ENCODE measurements at regions not wholly inside any gene's neighbourhood (a gene's known extent, or its start where the extent isn't known, plus 50 kb on each side); places are given as distances from the start of the nearest gene placed in this dataset.
A peak's percentile ranks its signal among the peaks of the same experiment; 100 is the strongest.
"Not testable (repeated sequence)": the region's sequence is repeated elsewhere in the genome, so short reads cannot be mapped to it uniquely, and the experiment has no call there.

- no peak for DNase-seq (ENCODE audit: low read depth in 4 of 4, low spot score in 3 of 4)
Measured at GRCh38 chr1:189929501-189930099, 548.1 kb downstream of the BRINP3 start.

GRCh38 chr1:189936861-189937260, 540.8 kb downstream of the BRINP3 start:
- no peak for DNase-seq (ENCODE audit: low read depth in 4 of 4, low spot score in 3 of 4)

GRCh38 chr1:189939967-189940366, 537.7 kb downstream of the BRINP3 start:
- no peak for DNase-seq (ENCODE audit: low read depth in 4 of 4, low spot score in 3 of 4)

DNA sequence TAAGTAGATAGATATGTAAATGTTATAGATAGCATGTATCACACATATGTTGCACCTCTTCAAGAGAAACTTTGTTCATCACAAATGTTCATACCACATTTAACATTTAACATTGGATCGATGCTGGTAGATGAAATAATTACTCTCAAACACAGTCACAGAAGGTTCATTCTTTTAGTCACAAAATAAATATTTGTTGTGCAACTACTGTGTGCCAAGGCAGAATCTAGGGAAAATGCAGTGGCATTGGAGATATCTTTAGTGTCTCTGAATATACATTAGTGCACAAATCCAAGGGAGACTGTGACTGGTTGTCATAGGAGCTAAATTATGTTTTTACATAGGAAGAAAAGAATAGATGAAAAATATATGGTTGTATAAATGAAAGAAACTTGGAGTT, 535.7 kb downstream of the BRINP3 start:
- no peak for DNase-seq (ENCODE audit: low read depth in 4 of 4, low spot score in 3 of 4)

- no peak for DNase-seq (ENCODE audit: low read depth in 4 of 4, low spot score in 3 of 4)
Measured at GRCh38 chr1:189958756-189959155, 518.9 kb downstream of the BRINP3 start.

DNA sequence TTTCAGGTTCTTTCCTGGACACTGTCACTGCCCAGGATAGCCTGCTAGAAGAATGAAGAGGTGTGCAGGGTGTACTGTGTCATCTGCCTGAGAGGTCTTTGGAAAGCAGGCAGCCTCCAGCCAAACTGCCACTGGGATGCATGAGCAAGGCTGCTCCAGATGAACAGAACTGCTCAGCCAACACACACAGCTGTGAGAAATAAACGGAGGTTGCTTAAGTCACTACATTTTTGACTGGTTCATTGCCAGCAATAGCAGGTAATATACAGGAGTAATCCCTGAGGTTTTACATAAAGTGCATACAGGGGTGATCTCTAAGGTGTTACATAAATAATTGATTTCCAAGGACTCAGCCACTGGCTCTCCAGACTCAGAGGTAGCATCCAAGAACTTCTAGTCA, 516.9 kb downstream of the BRINP3 start:
- DNase-seq (ENCODE audit: low read depth in 4 of 4, low spot score in 3 of 4) = no peak

- no peak for DNase-seq (ENCODE audit: low read depth in 4 of 4, low spot score in 3 of 4)
Measured at GRCh38 chr1:189962181-189962580, 515.5 kb downstream of the BRINP3 start.

DNA sequence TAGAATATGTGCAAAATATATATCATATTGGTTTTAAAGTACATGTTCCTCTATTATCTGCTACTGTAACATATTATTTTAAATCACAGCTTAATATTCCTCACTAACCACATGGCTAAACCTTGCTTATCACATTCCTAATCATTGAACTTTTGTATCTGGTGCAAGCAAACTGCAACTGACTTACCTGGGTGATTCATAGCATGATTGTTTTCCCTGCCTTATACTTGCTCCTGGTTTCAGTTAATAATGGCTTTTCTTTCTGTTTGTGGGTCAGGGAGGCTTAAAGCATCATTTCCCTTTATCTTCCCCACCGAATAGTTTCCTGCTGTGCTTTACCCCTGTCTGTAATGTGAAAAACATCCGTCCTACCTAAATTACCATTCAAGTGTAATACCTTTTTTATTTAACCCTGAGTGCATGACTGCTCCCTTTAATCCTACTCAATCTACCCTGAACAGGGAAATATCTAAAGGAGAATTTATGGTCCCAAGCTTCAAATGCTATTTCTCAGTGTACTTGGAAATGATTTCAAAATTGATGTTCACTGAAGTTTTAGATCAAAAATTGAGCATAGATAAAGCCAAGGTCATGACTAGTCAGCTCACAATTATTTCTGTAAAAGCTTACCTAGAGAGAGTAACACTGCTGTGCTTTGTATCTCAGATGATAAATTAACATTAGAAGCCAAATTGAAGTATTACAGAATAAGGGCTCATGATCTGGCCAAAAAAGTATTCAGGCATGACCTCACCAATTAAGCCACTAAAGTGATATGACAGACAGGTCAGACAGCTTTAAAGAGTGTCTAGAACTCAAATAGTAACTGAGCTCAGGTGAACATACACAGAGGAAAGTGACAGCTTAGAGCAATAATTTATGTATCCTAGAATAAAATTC, 507.1 kb downstream of the BRINP3 start:
- peak in 3 of 4 donors; percentile 7 to 19 (median 12) for DNase-seq (ENCODE audit: low read depth in 4 of 4, low spot score in 3 of 4)

DNA sequence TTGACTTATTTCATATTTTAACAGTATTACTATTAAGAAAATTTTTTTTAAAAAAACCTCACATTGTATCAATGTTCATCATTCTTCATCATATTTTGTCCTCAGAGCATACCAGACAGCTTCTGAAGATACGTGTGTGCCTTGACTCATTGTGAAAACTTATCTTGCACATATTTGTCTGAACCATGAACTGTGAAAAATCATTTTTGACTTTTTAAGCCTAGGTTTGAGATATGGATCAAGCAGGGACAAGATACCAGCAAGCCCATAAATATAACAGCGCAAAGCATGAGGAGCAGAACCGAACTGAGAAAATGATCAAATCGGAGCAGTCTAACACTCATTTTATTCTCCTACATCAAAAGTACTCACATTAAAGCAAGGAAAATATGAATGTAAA, 506.0 kb downstream of the BRINP3 start:
- DNase-seq (ENCODE audit: low read depth in 4 of 4, low spot score in 3 of 4) = no peak

DNA sequence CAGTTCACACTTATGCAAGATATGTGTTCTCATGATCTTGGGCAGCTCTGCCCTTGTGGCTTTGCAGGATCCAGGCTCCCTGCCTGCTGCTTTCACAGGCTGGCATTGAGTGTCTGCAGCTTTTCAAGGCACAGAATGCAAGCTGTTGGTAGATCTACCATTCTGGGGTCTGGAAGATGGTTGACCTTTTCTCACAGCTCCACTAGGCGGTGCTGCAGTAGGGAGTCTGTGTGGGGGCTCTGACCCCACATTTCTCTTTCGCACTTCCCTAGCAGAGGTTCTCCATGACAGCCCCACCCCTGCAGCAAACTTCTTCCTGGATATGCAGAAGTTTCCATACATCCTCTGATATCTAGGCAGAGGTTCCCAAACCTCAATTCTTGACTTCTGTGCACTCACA, 500.5 kb downstream of the BRINP3 start:
- DNase-seq (ENCODE audit: low read depth in 4 of 4, low spot score in 3 of 4) = no peak

DNA sequence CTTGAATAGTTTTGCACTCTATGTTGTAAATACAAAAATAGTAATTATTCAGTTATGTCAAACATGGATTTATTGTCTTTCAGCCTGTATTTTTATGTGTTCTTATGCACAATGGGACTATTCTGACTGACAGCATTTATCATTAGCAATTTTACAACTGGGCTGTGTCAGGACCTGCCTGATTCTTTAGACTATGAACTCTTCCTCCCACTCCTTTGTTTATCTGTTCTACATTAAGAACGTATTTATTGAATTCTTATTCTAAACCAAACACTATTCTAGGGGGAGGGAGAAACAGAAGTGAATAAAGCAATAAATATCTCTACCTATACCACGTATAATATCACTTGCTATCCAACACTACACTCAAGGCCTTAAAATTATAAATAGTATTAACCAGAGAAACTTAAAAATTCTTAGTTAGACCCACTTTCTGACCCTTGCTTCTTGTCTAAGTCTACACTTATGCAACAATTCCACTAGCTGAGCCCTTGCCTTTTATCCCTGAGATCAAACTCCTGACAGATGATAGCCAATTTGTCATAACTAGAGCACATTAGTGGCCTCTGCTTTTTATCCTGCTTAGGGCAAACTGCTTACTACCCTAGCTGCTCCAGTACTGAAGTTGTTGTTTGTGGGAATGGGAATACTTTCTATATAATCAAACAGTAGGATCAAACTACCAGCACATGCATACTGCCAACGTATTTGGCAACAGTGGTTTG, 494.3 kb downstream of the BRINP3 start:
- DNase-seq (ENCODE audit: low read depth in 4 of 4, low spot score in 3 of 4) = no peak

- no peak for DNase-seq (ENCODE audit: low read depth in 4 of 4, low spot score in 3 of 4)
Measured at GRCh38 chr1:189986516-189986915, 491.1 kb downstream of the BRINP3 start.

DNA sequence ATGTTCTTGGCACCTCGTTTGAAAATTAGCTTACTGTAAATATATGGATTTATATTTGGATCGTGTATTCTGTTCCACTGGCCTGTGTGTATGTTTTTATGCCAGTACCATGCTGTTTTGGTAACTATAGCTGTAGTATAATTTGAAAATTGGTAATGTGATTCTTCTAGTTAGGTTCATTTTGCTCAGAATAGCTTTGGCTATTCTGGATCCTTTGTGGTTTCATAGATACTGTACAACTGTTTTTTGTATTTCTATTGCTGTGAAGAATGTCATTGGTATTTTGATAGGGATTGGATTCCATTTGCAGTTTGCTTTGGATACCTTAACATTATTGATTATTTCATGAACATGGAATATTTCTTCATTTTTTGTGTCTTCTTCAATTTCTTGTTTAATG, 490.2 kb downstream of the BRINP3 start:
- DNase-seq (ENCODE audit: low read depth in 4 of 4, low spot score in 3 of 4) = no peak

DNA sequence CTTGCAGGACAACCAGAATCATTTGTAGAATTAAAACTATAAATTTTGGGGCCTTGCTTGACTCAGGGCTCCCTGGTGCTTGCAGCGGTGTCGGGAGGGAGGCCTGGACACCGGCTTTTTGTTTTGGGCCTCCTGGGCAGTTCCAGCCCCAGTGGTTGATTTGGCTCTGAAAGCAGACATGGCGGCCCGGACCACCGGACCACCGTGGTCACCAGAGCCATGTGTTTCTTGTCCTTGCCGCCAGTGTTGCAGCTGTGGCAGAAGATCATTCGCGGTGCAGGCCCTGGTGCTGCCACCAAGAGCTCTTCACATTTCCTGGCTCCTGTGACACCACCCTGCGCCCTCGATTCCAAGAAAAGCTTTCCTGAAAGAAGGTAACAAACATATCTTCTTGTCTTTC, 484.8 kb downstream of the BRINP3 start:
- no peak for DNase-seq (ENCODE audit: low read depth in 4 of 4, low spot score in 3 of 4)

- DNase-seq (ENCODE audit: low read depth in 4 of 4, low spot score in 3 of 4) = no peak
Measured at GRCh38 chr1:190000365-190000872, 477.2 kb downstream of the BRINP3 start.

GRCh38 chr1:190001187-190001586, 476.5 kb downstream of the BRINP3 start:
- DNase-seq (ENCODE audit: low read depth in 4 of 4, low spot score in 3 of 4) = no peak

GRCh38 chr1:190003376-190003775, 474.3 kb downstream of the BRINP3 start:
- no peak for DNase-seq (ENCODE audit: low read depth in 4 of 4, low spot score in 3 of 4)

GRCh38 chr1:190011585-190011984, 466.1 kb downstream of the BRINP3 start:
- no peak for DNase-seq (ENCODE audit: low read depth in 4 of 4, low spot score in 3 of 4)

- DNase-seq (ENCODE audit: low read depth in 4 of 4, low spot score in 3 of 4) = not testable (repeated sequence)
Measured at GRCh38 chr1:190019151-190019550, 458.5 kb downstream of the BRINP3 start.

GRCh38 chr1:190019717-190020116, 457.9 kb downstream of the BRINP3 start:
- DNase-seq (ENCODE audit: low read depth in 4 of 4, low spot score in 3 of 4) = no peak

GRCh38 chr1:190022709-190023108, 455.0 kb downstream of the BRINP3 start:
- no peak for DNase-seq (ENCODE audit: low read depth in 4 of 4, low spot score in 3 of 4)

Measured in right renal pelvis (tissue), 4 donors.